Suprapubic skin (tissue), 4 donors: ENCODE measurements at regions not wholly inside any gene's neighbourhood (a gene's known extent, or its start where the extent isn't known, plus 50 kb on each side); places are given as distances from the start of the nearest gene placed in this dataset.

Experiments used
- DNase-seq, 2 donors: peaks; one replicate each; pipeline ENCODE4 v3.0.0-alpha.2; 2019; ENCODE audit warnings: low spot score in 2 of 2
- H3K27ac ChIP-seq: fragments of 200-600 bp; sonication (generic); one replicate; pipeline ENCODE4 v1.5.1; 2019
- H3K27me3 ChIP-seq: fragments of 200-600 bp; sonication (generic); one replicate; pipeline ENCODE4 v1.5.1; 2019
- H3K36me3 ChIP-seq: fragments of 200-600 bp; sonication (generic); one replicate; pipeline ENCODE4 v1.5.1; 2019
- H3K4me1 ChIP-seq: fragments of 200-600 bp; sonication (generic); one replicate; pipeline ENCODE4 v1.5.1; 2019
- H3K4me3 ChIP-seq: fragments of 200-600 bp; sonication (generic); one replicate; pipeline ENCODE4 v1.5.1; 2019; ENCODE audit warnings: mild to moderate bottlenecking
- H3K9me3 ChIP-seq: fragments of 200-600 bp; sonication (generic); one replicate; pipeline ENCODE4 v1.5.1; 2019
- CTCF ChIP-seq, 2 donors: fragments of 200-600 bp in 1 of 2; fragments of 450-650 bp in 1 of 2; sonication (generic) in 1 of 2; IDR thresholded peaks; one replicate each; pipeline ENCODE4 v1.5.1; 2016 to 2019; ENCODE audit warnings: antibody characterized with exemption in 2 of 2, mild to moderate bottlenecking in 1 of 2, moderate library complexity in 1 of 2
- EP300 ChIP-seq: sonication (generic); formaldehyde crosslinking; IDR thresholded peaks from one replicate; pipeline ENCODE4 v1.6.1; 2017; ENCODE audit warnings: antibody characterized with exemption
- POLR2A ChIP-seq, 2 donors: fragments of 450-650 bp; IDR thresholded peaks; one replicate each; pipeline ENCODE4 v1.6.1; 2017; ENCODE audit warnings: antibody characterized with exemption in 2 of 2, mild to moderate bottlenecking in 2 of 2, moderate library complexity in 2 of 2
- POLR2AphosphoS5 ChIP-seq, 3 donors: sonication (generic); formaldehyde crosslinking; IDR thresholded peaks; one replicate each; pipeline ENCODE4 v1.6.1; 2017; ENCODE audit warnings: antibody characterized with exemption in 3 of 3
- WGBS: methylation state at CpG from one replicate; pipeline ENCODE4 v1.1.5; 2018; 5-methylcytosine and 5-hydroxymethylcytosine counted together

GRCh38 chr1:219281831-219282230, 108.2 kb downstream of the LYPLAL1 start:
- Histone ChIP-seq H3K27me3 (no peaks in the 10 kb centered on the region), H3K4me1 (no peaks in the 10 kb centered on the region), H3K4me3 (no peak overlapping the region), H3K36me3 (no peaks in the 10 kb centered on the region), H3K27ac (no peak overlapping the region), H3K9me3 (no peaks in the 10 kb centered on the region)
- DNase-seq = no peak
- WGBS = 95% methylated on average over 2 of the region's 2 CpGs
- TF ChIP-seq POLR2A (IDR thresholded peaks at IDR 0.05) = no peak
- no peak for TF ChIP-seq EP300
- TF ChIP-seq CTCF (IDR thresholded peaks at IDR 0.05) = no peak
- no peak for TF ChIP-seq POLR2AphosphoS5 (IDR thresholded peaks at IDR 0.05)

- Histone ChIP-seq H3K36me3 (no peaks in the 10 kb centered on the region), H3K4me3 (no peak overlapping the region), H3K27me3 (no peaks in the 10 kb centered on the region), H3K27ac (no peak overlapping the region), H3K4me1 (no peaks in the 10 kb centered on the region), H3K9me3 (no peaks in the 10 kb centered on the region)
- TF ChIP-seq CTCF (IDR thresholded peaks at IDR 0.05) = no peak
- DNase-seq = no peak
- WGBS = 93% methylated on average over 6 of the region's 6 CpGs
Measured at GRCh38 chr1:219279017-219279770, 105.5 kb downstream of the LYPLAL1 start.

- DNase-seq = no peak
- H3K9me3 ChIP-seq = no peaks in the 10 kb centered on the region
- H3K4me1 ChIP-seq = no peaks in the 10 kb centered on the region
- WGBS = 82% methylated on average over 1 of the region's 1 CpG
- no peak overlapping the region for H3K27ac ChIP-seq
- no peaks in the 10 kb centered on the region for H3K36me3 ChIP-seq
- TF ChIP-seq CTCF (IDR thresholded peaks at IDR 0.05) (no peak), EP300 (no peak), POLR2AphosphoS5 (IDR thresholded peaks at IDR 0.05) (no peak), POLR2A (IDR thresholded peaks at IDR 0.05) (no peak)
- H3K27me3 ChIP-seq = no peaks in the 10 kb centered on the region
- no peak overlapping the region for H3K4me3 ChIP-seq
Measured at GRCh38 chr1:219278288-219278687, 104.6 kb downstream of the LYPLAL1 start.

- Histone ChIP-seq H3K4me1 (no peaks in the 10 kb centered on the region), H3K4me3 (no peak overlapping the region), H3K36me3 (no peaks in the 10 kb centered on the region), H3K27ac (no peak overlapping the region), H3K27me3 (no peaks in the 10 kb centered on the region), H3K9me3 (no peaks in the 10 kb centered on the region)
- no peak for DNase-seq
- WGBS = 69% methylated on average over 2 of the region's 2 CpGs
- TF ChIP-seq CTCF (IDR thresholded peaks at IDR 0.05) (no peak), POLR2A (IDR thresholded peaks at IDR 0.05) (no peak), EP300 (no peak), POLR2AphosphoS5 (IDR thresholded peaks at IDR 0.05) (no peak)
Measured at GRCh38 chr1:219277304-219278105, 103.8 kb downstream of the LYPLAL1 start.

- peaks cover 6% of the 10 kb centered on the region for H3K4me1 ChIP-seq
- WGBS = 61% methylated on average over 5 of the region's 5 CpGs
- DNase-seq = no peak
- no peak overlapping the region for H3K27ac ChIP-seq
- H3K36me3 ChIP-seq = no peaks in the 10 kb centered on the region
- TF ChIP-seq POLR2AphosphoS5 (IDR thresholded peaks at IDR 0.05) (no peak), EP300 (no peak), POLR2A (IDR thresholded peaks at IDR 0.05) (no peak), CTCF (IDR thresholded peaks at IDR 0.05) (no peak)
- H3K4me3 ChIP-seq = no peak overlapping the region
- H3K9me3 ChIP-seq = no peaks in the 10 kb centered on the region
- H3K27me3 ChIP-seq = no peaks in the 10 kb centered on the region
Measured at GRCh38 chr1:219276049-219276738, 102.5 kb downstream of the LYPLAL1 start.
